Neural progenitor cell (in vitro differentiated cells): ENCODE measurements at regions not wholly inside any gene's neighbourhood (a gene's known extent, or its start where the extent isn't known, plus 50 kb on each side); places are given as distances from the start of the nearest gene placed in this dataset.
A peak's percentile ranks its signal among the peaks of the same experiment; 100 is the strongest.

Experiments
- DNase-seq: peaks from one replicate; pipeline ENCODE4 v3.0.0-alpha.2; 2016; ENCODE audit warnings: low spot score
- H2AFZ ChIP-seq: fragments of 200-600 bp; sonication (generic); replicated peaks from 2 replicates; pipeline ENCODE4 v1.6.1; 2016; ENCODE audit warnings: antibody characterized with exemption
- H3F3A ChIP-seq: fragments of 200-600 bp; sonication (generic); 2 replicates; pipeline ENCODE4 v1.6.1; 2016; ENCODE audit warnings: antibody characterized with exemption, low read depth
- H3K27ac ChIP-seq: fragments of 200-600 bp; sonication (generic); 2 replicates; pipeline ENCODE4 v1.5.1; 2016; ENCODE audit warnings: mild to moderate bottlenecking
- H3K27me3 ChIP-seq: fragments of 200-600 bp; sonication (generic); 2 replicates; pipeline ENCODE4 v1.6.1; 2016; ENCODE audit warnings: mild to moderate bottlenecking, moderate library complexity
- H3K36me3 ChIP-seq: fragments of 200-600 bp; sonication (generic); 2 replicates; pipeline ENCODE4 v1.5.1; 2016
- H3K4me1 ChIP-seq: fragments of 200-600 bp; sonication (generic); 2 replicates; pipeline ENCODE4 v1.6.1; 2016; ENCODE audit warnings: mixed run types
- H3K4me2 ChIP-seq: fragments of 200-600 bp; sonication (generic); 2 replicates; pipeline ENCODE4 v1.6.1; 2016
- H3K4me3 ChIP-seq: fragments of 200-600 bp; sonication (generic); 2 replicates; pipeline ENCODE4 v1.5.1; 2016
- H3K79me2 ChIP-seq: fragments of 200-600 bp; sonication (generic); 2 replicates; pipeline ENCODE4 v1.6.1; 2016; ENCODE audit warnings: low read depth
- H3K9ac ChIP-seq: fragments of 200-600 bp; sonication (generic); 2 replicates; pipeline ENCODE4 v1.6.1; 2016
- H3K9me3 ChIP-seq: fragments of 200-600 bp; sonication (generic); 2 replicates; pipeline ENCODE4 v1.5.1; 2016; ENCODE audit warnings: low read depth
- H4K20me1 ChIP-seq: fragments of 200-600 bp; sonication (generic); 2 replicates; pipeline ENCODE4 v1.6.1; 2016; ENCODE audit warnings: low read depth
- H3K27ac Mint-ChIP-seq: 3 replicates; pipeline ENCODE4 v1.8.0; 2021; ENCODE audit warnings: mixed read lengths
- H3K27me3 Mint-ChIP-seq: 2 replicates; pipeline ENCODE4 v1.8.0; 2022; ENCODE audit warnings: low read depth, mild to moderate bottlenecking, inconsistent platforms, moderate library complexity, mixed read lengths; ENCODE audit not compliant: insufficient read depth
- H3K36me3 Mint-ChIP-seq: 3 replicates; pipeline ENCODE4 v1.8.0; 2021; ENCODE audit warnings: mixed read lengths
- H3K4me1 Mint-ChIP-seq: 3 replicates; pipeline ENCODE4 v1.8.0; 2021; ENCODE audit warnings: mixed read lengths
- H3K4me3 Mint-ChIP-seq: 3 replicates; pipeline ENCODE4 v1.8.0; 2021; ENCODE audit warnings: mild to moderate bottlenecking, moderate library complexity, mixed read lengths
- H3K9me3 Mint-ChIP-seq: 3 replicates; pipeline ENCODE4 v1.8.0; 2020; ENCODE audit warnings: mixed read lengths
- EZH2 ChIP-seq: fragments of 200-600 bp; sonication (generic); IDR thresholded peaks from 2 replicates; pipeline ENCODE4 v1.6.1; 2017; ENCODE audit warnings: antibody characterized with exemption, mild to moderate bottlenecking, moderate library complexity
- EZH2phosphoT487 ChIP-seq: fragments of 200-600 bp; sonication (generic); IDR thresholded peaks from 2 replicates; pipeline ENCODE4 v1.6.1; 2017; ENCODE audit warnings: antibody characterized with exemption
- TF ChIP-seq, protein P1 (sequence below): fragments of 200-600 bp; sonication (generic); IDR thresholded peaks from 2 replicates; pipeline ENCODE4 v1.5.1; 2017; ENCODE audit warnings: antibody characterized with exemption, mild to moderate bottlenecking

DNA sequence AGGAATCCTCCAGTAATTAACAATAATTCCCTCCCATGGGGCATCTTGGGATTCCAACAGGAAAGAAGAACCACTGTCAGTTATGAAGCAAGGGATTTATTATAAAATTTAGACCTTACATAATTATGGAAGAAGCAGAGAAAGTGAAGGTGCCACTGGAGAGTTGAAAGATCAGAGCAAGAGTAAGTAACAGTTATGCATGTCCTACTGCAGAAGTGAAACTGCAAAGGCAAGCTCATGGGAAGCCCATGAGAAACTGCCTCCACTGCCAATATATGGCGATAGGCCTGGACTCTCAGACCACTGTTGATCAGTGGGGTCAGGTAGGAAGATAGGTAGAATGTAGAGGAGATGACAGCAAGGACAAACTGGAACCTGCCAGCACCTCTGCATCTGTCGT lies 123.6 kb upstream of the ZNF648 start:
- no peak for DNase-seq

GRCh38 chr1:182183606-182184005 lies 122.1 kb upstream of the ZNF648 start:
- no peak overlapping the region for H3K27ac ChIP-seq
- no peaks in the 10 kb centered on the region for H3K4me1 ChIP-seq
- H3K4me3 ChIP-seq = no peak overlapping the region
- H3K9me3 ChIP-seq = no peaks in the 10 kb centered on the region
- no peak overlapping the region for H2AFZ ChIP-seq
- no peak overlapping the region for H3K27ac Mint-ChIP-seq
- TF ChIP-seq EZH2 = no peak
- no peak for TF ChIP-seq EZH2phosphoT487
- TF ChIP-seq, protein P1, sequence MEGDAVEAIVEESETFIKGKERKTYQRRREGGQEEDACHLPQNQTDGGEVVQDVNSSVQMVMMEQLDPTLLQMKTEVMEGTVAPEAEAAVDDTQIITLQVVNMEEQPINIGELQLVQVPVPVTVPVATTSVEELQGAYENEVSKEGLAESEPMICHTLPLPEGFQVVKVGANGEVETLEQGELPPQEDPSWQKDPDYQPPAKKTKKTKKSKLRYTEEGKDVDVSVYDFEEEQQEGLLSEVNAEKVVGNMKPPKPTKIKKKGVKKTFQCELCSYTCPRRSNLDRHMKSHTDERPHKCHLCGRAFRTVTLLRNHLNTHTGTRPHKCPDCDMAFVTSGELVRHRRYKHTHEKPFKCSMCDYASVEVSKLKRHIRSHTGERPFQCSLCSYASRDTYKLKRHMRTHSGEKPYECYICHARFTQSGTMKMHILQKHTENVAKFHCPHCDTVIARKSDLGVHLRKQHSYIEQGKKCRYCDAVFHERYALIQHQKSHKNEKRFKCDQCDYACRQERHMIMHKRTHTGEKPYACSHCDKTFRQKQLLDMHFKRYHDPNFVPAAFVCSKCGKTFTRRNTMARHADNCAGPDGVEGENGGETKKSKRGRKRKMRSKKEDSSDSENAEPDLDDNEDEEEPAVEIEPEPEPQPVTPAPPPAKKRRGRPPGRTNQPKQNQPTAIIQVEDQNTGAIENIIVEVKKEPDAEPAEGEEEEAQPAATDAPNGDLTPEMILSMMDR = no peak
- peaks cover 25% of the 10 kb centered on the region for H3K4me1 Mint-ChIP-seq
- no peak overlapping the region for H3K9ac ChIP-seq
- DNase-seq = no peak
- no peaks in the 10 kb centered on the region for H3K9me3 Mint-ChIP-seq
- H3K27me3 Mint-ChIP-seq = no peaks in the 10 kb centered on the region
- no peak overlapping the region for H3K4me3 Mint-ChIP-seq
- H3K27me3 ChIP-seq = no peaks in the 10 kb centered on the region
- H3K4me2 ChIP-seq = no peak overlapping the region
- H3K36me3 Mint-ChIP-seq = no peaks in the 10 kb centered on the region
- H3F3A ChIP-seq = no peaks in the 10 kb centered on the region
- no peaks in the 10 kb centered on the region for H3K36me3 ChIP-seq
- H4K20me1 ChIP-seq = no peaks in the 10 kb centered on the region
- no peaks in the 10 kb centered on the region for H3K79me2 ChIP-seq

More for the DNA sequence above, 123.6 kb upstream of the ZNF648 start:
- no peak overlapping the region for H3K4me3 Mint-ChIP-seq
- H3K27ac Mint-ChIP-seq = peak overlapping the region; percentile 7
- Histone ChIP-seq H3K27me3 (no peaks in the 10 kb centered on the region), H4K20me1 (no peaks in the 10 kb centered on the region), H3K9ac (no peak overlapping the region), H3K4me3 (no peak overlapping the region), H3F3A (no peaks in the 10 kb centered on the region), H3K27ac (no peak overlapping the region), H3K79me2 (no peaks in the 10 kb centered on the region), H3K36me3 (no peaks in the 10 kb centered on the region), H2AFZ (no peak overlapping the region), H3K9me3 (no peaks in the 10 kb centered on the region), H3K4me1 (peaks cover 11% of the 10 kb centered on the region), H3K4me2 (no peak overlapping the region)
- H3K27me3 Mint-ChIP-seq = no peaks in the 10 kb centered on the region
- no peaks in the 10 kb centered on the region for H3K36me3 Mint-ChIP-seq
- no peak for TF ChIP-seq EZH2phosphoT487
- TF ChIP-seq EZH2 = no peak
- TF ChIP-seq, protein P1 = no peak
- no peaks in the 10 kb centered on the region for H3K9me3 Mint-ChIP-seq
- H3K4me1 Mint-ChIP-seq = peaks cover 34% of the 10 kb centered on the region

- Histone ChIP-seq H3K4me1 (no peaks in the 10 kb centered on the region), H3K27ac (no peak overlapping the region), H2AFZ (no peak overlapping the region), H3F3A (no peaks in the 10 kb centered on the region), H3K4me3 (no peak overlapping the region), H4K20me1 (no peaks in the 10 kb centered on the region), H3K9me3 (no peaks in the 10 kb centered on the region), H3K36me3 (no peaks in the 10 kb centered on the region), H3K27me3 (no peaks in the 10 kb centered on the region), H3K79me2 (no peaks in the 10 kb centered on the region), H3K9ac (no peak overlapping the region), H3K4me2 (no peak overlapping the region)
- Mint-ChIP-seq H3K9me3 (no peaks in the 10 kb centered on the region), H3K4me1 (peaks cover 23% of the 10 kb centered on the region), H3K27ac (no peak overlapping the region), H3K36me3 (no peaks in the 10 kb centered on the region), H3K4me3 (no peak overlapping the region), H3K27me3 (no peaks in the 10 kb centered on the region)
- TF ChIP-seq EZH2phosphoT487 (no peak), EZH2 (no peak)
- TF ChIP-seq, protein P1 = no peak
- DNase-seq = no peak
Measured at GRCh38 chr1:182182311-182182710, 120.8 kb upstream of the ZNF648 start.

GRCh38 chr1:182181167-182181572 lies 119.7 kb upstream of the ZNF648 start:
- Histone ChIP-seq H3K36me3 (no peaks in the 10 kb centered on the region), H3K4me3 (no peak overlapping the region), H3K27me3 (no peaks in the 10 kb centered on the region), H3K9me3 (no peaks in the 10 kb centered on the region), H3K4me2 (no peak overlapping the region), H3K4me1 (no peaks in the 10 kb centered on the region), H3F3A (no peaks in the 10 kb centered on the region), H2AFZ (no peak overlapping the region), H4K20me1 (no peaks in the 10 kb centered on the region), H3K27ac (no peak overlapping the region), H3K9ac (no peak overlapping the region), H3K79me2 (no peaks in the 10 kb centered on the region)
- Mint-ChIP-seq H3K36me3 (no peaks in the 10 kb centered on the region), H3K4me3 (no peak overlapping the region), H3K9me3 (no peaks in the 10 kb centered on the region), H3K27ac (no peak overlapping the region), H3K27me3 (no peaks in the 10 kb centered on the region), H3K4me1 (peaks cover 12% of the 10 kb centered on the region)
- TF ChIP-seq, protein P1 = no peak
- TF ChIP-seq EZH2 (no peak), EZH2phosphoT487 (no peak)
- DNase-seq = no peak
